Central memory CD4-positive, alpha-beta T cell (primary cell): ENCODE measurements at regions not wholly inside any gene's neighbourhood (a gene's known extent, or its start where the extent isn't known, plus 50 kb on each side); places are given as distances from the start of the nearest gene placed in this dataset.
"Not testable (repeated sequence)": the region's sequence is repeated elsewhere in the genome, so short reads cannot be mapped to it uniquely, and the experiment has no call there.

ENCODE experiments used
- DNase-seq: peaks from one replicate; pipeline ENCODE4 v3.0.0; 2022

GRCh38 chr15:93816815-93817214 lies 414.5 kb upstream of the MCTP2 start:
- no peak for DNase-seq

- DNase-seq, result no peak
These were observed 420.1 kb upstream of the MCTP2 start for GRCh38 chr15:93811305-93811704.

- no peak for DNase-seq
These were observed 421.8 kb upstream of the MCTP2 start for GRCh38 chr15:93809516-93809915.

GRCh38 chr15:93803421-93804152 lies 427.8 kb upstream of the MCTP2 start:
- DNase-seq, result no peak

DNA sequence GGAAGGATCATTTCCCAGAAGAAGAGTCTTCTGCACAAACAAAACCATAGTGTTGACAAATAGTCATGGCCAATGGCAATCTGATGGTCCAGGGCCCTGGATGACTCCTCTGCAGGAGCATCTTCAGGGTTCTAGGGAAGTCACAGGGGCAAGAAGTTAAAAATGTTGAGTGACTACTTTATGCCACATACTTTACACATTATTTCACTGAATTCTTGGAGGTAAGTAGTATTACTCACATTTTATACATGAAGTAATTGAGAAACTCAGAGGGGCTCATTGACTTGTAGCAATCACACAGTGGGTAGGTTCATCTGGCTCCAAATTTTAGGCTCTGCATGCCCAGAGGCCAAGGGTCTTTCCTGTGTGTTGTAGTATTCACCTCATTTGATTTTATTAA lies 430.2 kb upstream of the MCTP2 start:
- DNase-seq, result no peak

DNA sequence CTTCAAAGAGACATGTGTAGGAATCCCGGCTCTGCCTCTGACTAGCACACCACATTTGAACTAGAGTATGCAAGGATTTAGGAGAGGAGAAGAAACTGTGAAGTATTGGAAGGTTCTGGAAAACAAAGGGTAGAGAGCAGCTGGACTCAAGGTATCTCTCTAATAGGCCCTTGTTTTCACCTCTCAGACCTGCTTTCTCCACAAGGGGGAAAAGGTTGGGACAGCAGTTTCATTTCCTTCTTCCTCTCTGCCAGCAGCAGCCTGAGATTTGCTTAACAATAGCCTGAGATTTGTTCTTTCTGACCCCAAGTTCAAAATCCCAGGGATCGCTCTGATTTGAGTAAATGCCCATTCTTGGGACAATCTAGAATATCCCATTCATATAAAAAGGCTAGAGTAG lies 430.6 kb upstream of the MCTP2 start:
- no peak for DNase-seq

- no peak for DNase-seq
These were observed 441.9 kb upstream of the MCTP2 start for GRCh38 chr15:93789441-93789840.

- DNase-seq, result no peak
These were observed 451.3 kb upstream of the MCTP2 start for GRCh38 chr15:93780073-93780472.

DNA sequence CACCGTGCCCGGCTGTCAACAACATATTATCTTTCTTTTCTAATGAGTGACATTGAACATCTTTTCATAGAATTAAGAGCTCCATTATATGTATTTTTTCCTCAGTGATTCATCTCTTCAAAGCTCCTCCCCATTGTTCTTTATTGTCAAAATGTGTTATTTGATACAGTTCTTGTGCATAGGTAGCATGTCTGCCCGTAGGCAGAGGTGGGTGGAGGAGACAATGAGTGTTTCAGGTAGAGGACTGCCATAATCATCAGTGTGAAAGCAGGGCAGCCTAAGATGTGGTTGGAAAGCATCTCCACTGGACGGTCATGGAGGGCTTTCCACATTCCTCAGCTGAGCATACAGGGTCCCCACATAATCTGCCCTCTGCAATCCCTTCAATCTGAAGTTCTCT lies 452.0 kb upstream of the MCTP2 start:
- DNase-seq, result no peak

- DNase-seq, result no peak
These were observed 459.9 kb upstream of the MCTP2 start for GRCh38 chr15:93771196-93772030.

DNA sequence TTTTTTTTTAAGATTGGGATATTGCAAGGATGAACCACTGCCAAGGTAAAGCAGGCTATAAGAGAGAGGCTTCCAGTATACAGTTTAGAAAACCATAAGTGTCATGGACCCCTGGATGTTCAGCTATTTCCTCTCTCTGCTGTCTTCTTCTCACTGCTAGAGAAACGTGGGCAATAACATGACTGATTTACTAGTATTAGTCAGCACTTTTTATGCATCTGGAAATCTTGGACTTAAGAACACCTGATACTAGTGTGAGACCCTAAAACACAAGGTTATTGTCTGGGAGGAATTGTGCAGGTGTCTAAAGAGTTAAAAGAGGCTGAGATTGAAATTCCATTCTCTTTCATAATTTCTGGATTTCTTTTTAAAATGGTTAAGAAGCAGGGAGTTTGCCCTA lies 460.6 kb upstream of the MCTP2 start:
- no peak for DNase-seq

- DNase-seq, result no peak
These were observed 469.3 kb upstream of the MCTP2 start for GRCh38 chr15:93762036-93762435.

GRCh38 chr15:93759629-93760028 lies 471.7 kb upstream of the MCTP2 start:
- DNase-seq, result no peak

DNA sequence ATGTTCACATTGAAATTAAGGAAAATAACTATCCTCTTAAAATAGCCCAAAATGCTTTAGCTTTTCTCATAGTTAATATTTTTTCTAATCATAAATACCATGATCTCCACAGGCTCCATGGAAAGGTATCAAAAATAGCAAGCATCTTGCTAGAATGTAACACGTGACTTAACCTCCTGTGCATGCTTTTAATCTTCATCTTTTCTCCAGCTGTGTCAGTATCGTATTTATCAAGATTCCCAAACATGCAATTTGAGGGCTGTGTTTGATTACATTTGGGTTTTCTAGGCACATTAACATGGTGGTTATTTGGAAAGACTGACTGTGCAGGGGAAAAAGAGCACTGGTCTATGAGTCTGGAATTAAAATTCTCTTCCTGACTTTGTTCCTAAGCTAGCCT lies 472.5 kb upstream of the MCTP2 start:
- DNase-seq, result no peak

DNA sequence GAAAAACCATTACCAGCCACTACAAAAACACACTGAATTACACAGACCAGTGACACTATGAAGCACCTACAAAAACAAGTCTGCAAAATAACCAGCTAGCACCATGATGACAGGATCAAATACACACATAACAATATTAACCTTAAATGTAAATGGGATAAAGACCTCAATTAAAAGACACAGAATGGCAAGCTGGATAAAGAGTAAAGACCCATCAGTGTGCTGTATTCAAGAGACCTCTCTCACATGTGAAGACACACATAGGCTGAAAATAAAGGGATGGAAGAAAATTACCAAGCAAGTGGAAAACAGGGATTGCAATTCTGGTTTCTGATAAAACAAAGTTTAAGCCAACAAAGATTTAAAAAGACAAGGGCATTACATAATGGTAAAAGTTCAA lies 482.7 kb upstream of the MCTP2 start:
- DNase-seq, result no peak

DNA sequence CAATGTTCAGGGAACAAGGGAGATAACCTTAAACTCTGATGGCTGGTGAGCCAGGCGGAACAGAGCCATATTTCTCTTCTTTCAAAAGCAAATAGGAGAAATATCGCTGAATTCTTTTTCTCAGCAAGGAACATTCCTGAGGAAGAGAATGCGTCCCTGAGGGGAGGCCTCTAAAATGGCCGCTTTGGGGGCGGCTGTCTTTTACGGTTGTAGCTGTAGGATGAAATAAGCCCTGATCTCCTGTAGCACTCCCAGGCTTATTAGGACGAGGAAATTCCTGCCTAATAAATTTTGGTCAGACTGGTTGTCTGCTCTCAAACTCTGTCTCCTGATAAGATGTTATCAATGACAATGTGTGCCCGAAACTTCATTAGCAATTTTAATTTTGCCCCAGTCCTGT lies 496.4 kb upstream of the MCTP2 start:
- DNase-seq, result not testable (repeated sequence)

DNA sequence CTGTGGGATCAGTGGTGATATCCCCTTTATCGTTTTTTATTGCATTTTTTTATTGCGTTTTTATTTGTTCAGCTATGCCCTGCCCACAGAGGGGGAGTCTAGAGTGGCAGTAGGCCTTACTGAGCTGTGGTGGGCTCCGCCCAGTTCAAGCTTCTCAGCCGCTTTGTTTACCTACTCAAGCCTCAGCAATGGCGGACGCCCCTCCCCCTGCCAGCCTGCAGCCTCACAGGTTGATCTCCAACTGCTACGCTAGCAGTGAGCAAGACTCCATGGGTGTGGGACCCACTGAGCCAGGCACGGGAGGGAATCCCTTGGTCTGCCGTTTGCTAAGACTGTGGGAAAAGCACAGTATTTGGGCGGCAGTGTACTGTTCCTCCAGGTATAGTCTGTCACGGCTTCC lies 500.6 kb upstream of the MCTP2 start:
- no peak for DNase-seq

DNA sequence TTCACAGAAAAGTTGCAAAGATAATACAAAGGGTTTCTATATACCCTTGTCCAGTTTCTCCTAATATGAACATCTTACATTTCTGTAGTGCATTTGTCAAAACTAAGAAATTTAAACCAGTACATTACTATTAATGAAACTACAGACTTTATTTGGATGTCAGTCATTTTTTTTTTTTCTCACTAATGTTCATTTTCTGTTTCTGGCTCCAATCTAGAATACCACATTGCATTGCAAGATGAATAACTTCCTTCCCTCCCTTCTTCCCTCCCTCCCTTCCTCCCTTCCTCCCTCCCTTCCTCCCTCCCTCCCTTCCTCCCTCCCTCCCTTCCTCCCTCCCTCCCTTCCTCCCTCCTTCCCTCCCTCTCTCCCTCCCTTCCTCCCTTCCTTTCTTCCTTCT lies 509.2 kb upstream of the MCTP2 start:
- no peak for DNase-seq

GRCh38 chr15:93720607-93721006 lies 510.8 kb upstream of the MCTP2 start:
- DNase-seq, result no peak

GRCh38 chr15:93719921-93720351 lies 511.4 kb upstream of the MCTP2 start:
- DNase-seq, result no peak

DNA sequence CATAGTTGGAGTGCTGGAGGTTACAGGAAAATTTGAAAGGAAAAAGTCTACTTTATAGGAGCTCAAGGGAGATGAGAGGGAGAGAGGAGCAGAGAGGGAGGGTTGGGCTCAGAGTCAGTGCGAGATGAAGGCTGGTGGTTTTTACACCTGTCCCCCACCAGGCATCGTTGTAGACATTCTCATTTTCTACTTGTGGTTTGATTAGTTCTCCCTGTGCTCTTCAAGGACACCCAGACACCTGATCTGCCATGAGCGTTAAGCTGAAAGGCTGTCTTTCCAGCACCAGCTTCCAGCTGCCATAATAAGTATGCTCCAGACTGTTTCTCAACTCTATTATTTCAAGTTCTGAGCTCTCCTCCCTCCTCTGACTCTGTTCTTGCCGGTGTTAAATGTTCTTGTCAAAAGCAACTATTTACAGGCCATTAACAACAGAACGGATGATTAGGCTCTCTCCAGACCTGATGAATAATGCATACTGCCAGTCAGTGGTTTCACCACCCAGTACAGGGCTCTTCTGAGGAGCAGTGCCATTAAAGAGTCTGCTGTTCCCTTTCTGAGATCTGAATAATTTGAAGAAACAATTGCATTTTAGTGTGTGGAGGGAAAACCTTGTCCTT lies 514.6 kb upstream of the MCTP2 start:
- no peak for DNase-seq

- DNase-seq, result no peak
These were observed 521.7 kb upstream of the MCTP2 start for GRCh38 chr15:93709708-93710107.

- no peak for DNase-seq
These were observed 522.5 kb upstream of the MCTP2 start for GRCh38 chr15:93708724-93709445.
